Upper lobe of left lung (tissue), 6 donors: ENCODE measurements at regions not wholly inside any gene's neighbourhood (a gene's known extent, or its start where the extent isn't known, plus 50 kb on each side); places are given as distances from the start of the nearest gene placed in this dataset.

ENCODE experiments used
- ATAC-seq, 2 donors: fragments of 200-7000 bp; cut with Tn5 transposase; one replicate each; pipeline ENCODE4 v1.9.1; 2022; ENCODE audit warnings: mild to moderate bottlenecking in 2 of 2, moderate library complexity in 2 of 2; ENCODE audit not compliant: low FRiP score in 2 of 2
- DNase-seq, 2 donors: peaks; one replicate each; pipeline ENCODE4 v3.0.0-alpha.2; 2019 to 2020
- H3K27ac ChIP-seq, 4 donors: fragments of 200-600 bp; sonication (generic); one replicate each; pipeline ENCODE4 v1.5.1; 2016 to 2019
- H3K27me3 ChIP-seq, 4 donors: fragments of 200-600 bp; sonication (generic); one replicate each; pipeline ENCODE4 v1.5.1; 2017 to 2019
- H3K36me3 ChIP-seq, 4 donors: fragments of 200-600 bp; sonication (generic); one replicate each; pipeline ENCODE4 v1.5.1; 2016 to 2019
- H3K4me1 ChIP-seq, 4 donors: fragments of 200-600 bp; sonication (generic); one replicate each; pipeline ENCODE4 v1.5.1; 2018 to 2019
- H3K4me3 ChIP-seq, 4 donors: fragments of 200-600 bp; sonication (generic); one replicate each; pipeline ENCODE4 v1.5.1; 2017 to 2019; ENCODE audit warnings: mild to moderate bottlenecking in 2 of 4, moderate library complexity in 1 of 4
- H3K9me3 ChIP-seq, 4 donors: fragments of 200-600 bp; sonication (generic); one replicate each; pipeline ENCODE4 v1.5.1; 2018 to 2019
- CTCF ChIP-seq, 6 experiments: fragments of 450-650 bp in 4 of 6; fragments of 200-600 bp in 2 of 6; sonication (generic) in 2 of 6; IDR thresholded peaks; one replicate each; pipeline ENCODE4 v1.5.1; 2016 to 2019; ENCODE audit warnings: antibody characterized with exemption in 6 of 6
- EP300 ChIP-seq, 4 donors: sonication (generic); formaldehyde crosslinking; IDR thresholded peaks; one replicate each; pipeline ENCODE4 v1.5.1; 2017; ENCODE audit warnings: antibody characterized with exemption in 4 of 4, control low read depth in 2 of 4
- POLR2A ChIP-seq, 4 donors: fragments of 450-650 bp; IDR thresholded peaks; one replicate each; pipeline ENCODE4 v1.5.1; 2016 to 2017; ENCODE audit warnings: antibody characterized with exemption in 4 of 4, mild to moderate bottlenecking in 2 of 4
- POLR2AphosphoS5 ChIP-seq, 2 donors: sonication (generic); formaldehyde crosslinking; IDR thresholded peaks; one replicate each; pipeline ENCODE4 v1.5.1; 2017; ENCODE audit warnings: antibody characterized with exemption in 2 of 2
- WGBS, 2 donors: methylation state at CpG; one replicate each; pipeline ENCODE4 v1.1.5; 2017 to 2018; 5-methylcytosine and 5-hydroxymethylcytosine counted together
- donor health status: DM: no; HTN: no; CAD: no; lungs with moderate emphysema.
- donor health status: DM: no; HTN: yes; CAD: no; lungs with severe emphysema.

GRCh38 chr4:96606451-96606850, 766.6 kb downstream of the PDHA2 start:
- ATAC-seq: no peak

GRCh38 chr4:96626023-96626422, 786.1 kb downstream of the PDHA2 start:
- Histone ChIP-seq H3K4me1 (no peaks in the 10 kb centered on the region), H3K27ac (no peak overlapping the region), H3K27me3 (no peaks in the 10 kb centered on the region), H3K36me3 (no peaks in the 10 kb centered on the region), H3K4me3 (no peak overlapping the region), H3K9me3 (no peaks in the 10 kb centered on the region)
- ATAC-seq (no peak), DNase-seq (no peak)
- TF ChIP-seq CTCF (IDR thresholded peaks at IDR 0.05): no peak
- no peak for TF ChIP-seq EP300 (IDR thresholded peaks at IDR 0.05)
- no peak for TF ChIP-seq POLR2A (IDR thresholded peaks at IDR 0.05)
- no peak for TF ChIP-seq POLR2AphosphoS5 (IDR thresholded peaks at IDR 0.05)
- WGBS, 2 donors: 89 to 95% methylated on average over 3 of the region's 3 CpGs

More at GRCh38 chr4:96606451-96606850, 766.6 kb downstream of the PDHA2 start:
- no peak for DNase-seq
- Histone ChIP-seq H3K4me1 (no peaks in the 10 kb centered on the region), H3K9me3 (no peaks in the 10 kb centered on the region), H3K27ac (no peak overlapping the region), H3K4me3 (no peak overlapping the region), H3K36me3 (no peaks in the 10 kb centered on the region), H3K27me3 (no peaks in the 10 kb centered on the region)
- no peak for TF ChIP-seq CTCF (IDR thresholded peaks at IDR 0.05)
- TF ChIP-seq POLR2A (IDR thresholded peaks at IDR 0.05): no peak
- no peak for TF ChIP-seq EP300 (IDR thresholded peaks at IDR 0.05)
- no peak for TF ChIP-seq POLR2AphosphoS5 (IDR thresholded peaks at IDR 0.05)

- DNase-seq (no peak), ATAC-seq (no peak)
- Histone ChIP-seq H3K36me3 (no peaks in the 10 kb centered on the region), H3K9me3 (no peaks in the 10 kb centered on the region), H3K27ac (no peak overlapping the region), H3K4me1 (no peaks in the 10 kb centered on the region), H3K27me3 (no peaks in the 10 kb centered on the region), H3K4me3 (no peak overlapping the region)
- WGBS, 2 donors: 89% methylated on average over 2 of the region's 2 CpGs
- no peak for TF ChIP-seq CTCF (IDR thresholded peaks at IDR 0.05)
- no peak for TF ChIP-seq POLR2AphosphoS5 (IDR thresholded peaks at IDR 0.05)
- TF ChIP-seq POLR2A (IDR thresholded peaks at IDR 0.05): no peak
- TF ChIP-seq EP300 (IDR thresholded peaks at IDR 0.05): no peak
Measured at GRCh38 chr4:96630839-96631238, 790.9 kb downstream of the PDHA2 start.

GRCh38 chr4:96637971-96638412, 798.1 kb downstream of the PDHA2 start:
- Histone ChIP-seq H3K36me3 (no peaks in the 10 kb centered on the region), H3K4me1 (no peaks in the 10 kb centered on the region), H3K27ac (no peak overlapping the region), H3K27me3 (no peaks in the 10 kb centered on the region), H3K4me3 (no peak overlapping the region), H3K9me3 (no peaks in the 10 kb centered on the region)
- no peak for TF ChIP-seq POLR2AphosphoS5 (IDR thresholded peaks at IDR 0.05)
- no peak for TF ChIP-seq POLR2A (IDR thresholded peaks at IDR 0.05)
- no peak for TF ChIP-seq EP300 (IDR thresholded peaks at IDR 0.05)
- no peak for TF ChIP-seq CTCF (IDR thresholded peaks at IDR 0.05)
- DNase-seq (no peak), ATAC-seq (no peak)
- WGBS, 2 donors: 62 to 73% methylated on average over 1 of the region's 1 CpG

GRCh38 chr4:96639932-96640331, 800.0 kb downstream of the PDHA2 start:
- no peak for ATAC-seq
- TF ChIP-seq CTCF (IDR thresholded peaks at IDR 0.05) (no peak), POLR2AphosphoS5 (IDR thresholded peaks at IDR 0.05) (no peak), POLR2A (IDR thresholded peaks at IDR 0.05) (no peak), EP300 (IDR thresholded peaks at IDR 0.05) (no peak)
- Histone ChIP-seq H3K27ac (no peak overlapping the region), H3K4me3 (no peak overlapping the region), H3K27me3 (no peaks in the 10 kb centered on the region), H3K36me3 (no peaks in the 10 kb centered on the region), H3K4me1 (no peaks in the 10 kb centered on the region), H3K9me3 (no peaks in the 10 kb centered on the region)
- DNase-seq: no peak
